ENCODE measurements at regions not wholly inside any gene's neighbourhood (a gene's known extent, or its start where the extent isn't known, plus 50 kb on each side); places are given as distances from the start of the nearest gene placed in this dataset.

DNA sequence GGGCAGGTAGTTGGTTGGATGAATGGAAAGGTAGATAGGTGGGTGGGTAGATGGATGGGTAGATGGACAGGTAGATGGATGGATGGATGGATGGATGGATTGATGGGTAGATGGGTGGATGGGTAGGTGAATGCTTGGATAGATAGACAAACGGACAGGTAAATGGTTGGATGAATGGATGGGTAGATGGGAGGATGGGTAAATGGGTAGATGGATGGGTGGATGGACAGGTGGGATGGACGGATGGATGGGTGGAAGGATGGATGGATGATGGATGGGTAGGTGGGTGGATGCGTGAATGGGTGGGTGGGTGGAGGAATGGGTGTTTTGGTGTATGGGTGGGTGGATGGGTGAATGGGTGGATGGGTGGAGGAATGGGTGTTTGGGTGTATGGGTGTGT lies 50.1 kb upstream of the ASAP2 start:
- no peak for DNase-seq

DNA sequence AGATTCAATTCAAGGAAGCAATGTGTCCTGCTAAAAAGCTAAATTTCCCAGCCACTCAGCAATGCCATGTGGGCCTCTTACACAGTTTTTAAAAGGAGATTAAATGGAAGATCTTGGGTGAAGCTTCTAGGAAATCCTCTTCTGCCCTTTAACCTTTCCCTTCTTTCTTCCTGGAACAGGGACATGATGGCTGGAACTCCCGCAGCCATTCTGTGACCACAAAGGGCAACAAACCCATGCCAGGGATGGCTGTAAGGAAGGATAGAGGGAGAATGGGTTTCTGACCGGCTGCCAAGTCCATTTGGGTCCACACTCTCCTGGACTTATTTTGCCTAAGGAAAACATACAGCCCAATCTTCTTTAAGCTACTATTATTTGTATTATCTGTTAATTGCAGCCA lies 52.6 kb upstream of the ASAP2 start:
- no peak for DNase-seq

DNA sequence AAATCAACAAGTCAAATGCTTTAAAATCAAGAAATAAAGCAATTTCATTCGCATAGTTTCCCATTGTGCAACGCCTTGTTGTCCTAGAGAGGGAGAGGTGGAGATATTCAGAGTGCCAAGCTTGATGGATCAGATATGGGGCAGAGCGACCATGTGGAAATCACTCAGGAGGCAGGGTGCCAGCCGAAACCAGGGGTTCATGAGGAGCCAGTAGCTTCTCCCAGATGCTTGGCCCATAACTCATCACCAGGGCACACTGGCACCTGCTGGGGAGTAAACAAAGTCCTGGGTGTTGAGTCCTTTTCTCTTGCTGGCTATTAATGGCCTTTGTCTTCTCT lies 53.0 kb upstream of the ASAP2 start:
- no peak for DNase-seq

DNA sequence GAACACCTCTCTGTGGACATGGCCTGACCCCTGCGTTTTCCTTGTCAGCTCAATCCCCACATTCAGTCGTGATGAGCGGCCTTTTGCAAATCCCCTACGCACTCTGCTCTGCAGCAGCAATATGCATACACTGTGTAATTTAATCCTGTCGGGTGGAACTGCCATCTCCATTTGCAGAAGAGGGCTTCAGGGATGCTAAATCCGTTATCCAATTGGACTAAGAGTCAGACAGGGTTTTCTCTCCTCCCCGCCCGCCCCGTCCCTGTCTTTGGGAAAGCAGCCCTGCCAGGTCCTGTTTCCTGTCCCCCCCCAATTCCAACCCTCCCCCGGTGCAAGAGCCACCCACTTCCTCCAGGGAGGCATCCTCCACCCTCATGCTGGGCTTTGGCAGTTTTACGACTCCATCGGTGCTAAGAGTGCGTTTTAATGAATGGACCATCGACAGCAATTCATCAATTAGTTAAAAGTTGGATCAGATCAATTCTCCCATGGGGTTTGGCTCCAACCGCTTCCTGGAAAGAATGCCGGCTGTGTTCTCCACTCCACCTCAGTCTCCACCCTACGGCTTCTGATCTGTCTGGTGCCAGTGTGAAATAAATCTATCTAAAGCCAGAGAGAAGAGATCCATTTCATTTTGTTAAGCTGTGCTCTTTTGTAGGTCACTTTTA lies 53.5 kb upstream of the ASAP2 start:
- peak; percentile 22 for DNase-seq

DNA sequence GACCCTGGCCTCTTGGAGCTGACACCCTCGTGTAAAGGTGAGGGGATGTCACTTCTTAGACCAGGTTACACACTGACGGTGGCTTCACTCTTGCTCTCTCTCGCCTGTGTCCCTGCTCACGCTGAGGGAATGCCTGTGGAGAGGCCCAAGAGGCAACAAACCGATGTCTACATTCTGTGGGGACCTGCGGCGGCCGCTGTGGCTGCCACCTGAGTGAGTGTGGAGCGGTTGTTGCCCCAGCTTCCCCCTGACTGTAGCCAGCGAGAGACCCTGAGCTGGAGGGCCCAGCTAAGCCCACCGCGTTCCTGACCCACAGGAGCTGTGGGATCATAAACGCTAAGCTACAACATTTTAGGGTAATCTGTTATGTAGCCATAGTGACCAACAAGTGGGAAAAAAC lies 55.7 kb upstream of the ASAP2 start:
- DNase-seq = no peak

DNA sequence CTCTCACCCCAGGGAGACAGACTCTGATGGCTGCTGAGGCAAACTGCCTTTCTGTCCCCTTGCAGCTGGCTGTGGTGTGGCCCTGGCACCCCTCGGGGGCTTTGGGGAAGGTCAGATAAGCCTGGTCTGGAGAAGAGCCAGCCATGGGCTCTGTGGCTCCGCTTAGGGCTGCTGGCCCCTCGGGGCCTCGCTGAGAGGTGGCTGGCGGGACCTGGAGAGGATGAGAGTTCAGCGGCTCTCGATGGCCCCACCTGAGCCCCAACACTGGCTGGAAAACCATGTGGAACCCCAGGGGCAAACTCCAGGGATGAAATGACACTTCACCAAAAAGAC lies 56.1 kb upstream of the ASAP2 start:
- no peak for DNase-seq

DNA sequence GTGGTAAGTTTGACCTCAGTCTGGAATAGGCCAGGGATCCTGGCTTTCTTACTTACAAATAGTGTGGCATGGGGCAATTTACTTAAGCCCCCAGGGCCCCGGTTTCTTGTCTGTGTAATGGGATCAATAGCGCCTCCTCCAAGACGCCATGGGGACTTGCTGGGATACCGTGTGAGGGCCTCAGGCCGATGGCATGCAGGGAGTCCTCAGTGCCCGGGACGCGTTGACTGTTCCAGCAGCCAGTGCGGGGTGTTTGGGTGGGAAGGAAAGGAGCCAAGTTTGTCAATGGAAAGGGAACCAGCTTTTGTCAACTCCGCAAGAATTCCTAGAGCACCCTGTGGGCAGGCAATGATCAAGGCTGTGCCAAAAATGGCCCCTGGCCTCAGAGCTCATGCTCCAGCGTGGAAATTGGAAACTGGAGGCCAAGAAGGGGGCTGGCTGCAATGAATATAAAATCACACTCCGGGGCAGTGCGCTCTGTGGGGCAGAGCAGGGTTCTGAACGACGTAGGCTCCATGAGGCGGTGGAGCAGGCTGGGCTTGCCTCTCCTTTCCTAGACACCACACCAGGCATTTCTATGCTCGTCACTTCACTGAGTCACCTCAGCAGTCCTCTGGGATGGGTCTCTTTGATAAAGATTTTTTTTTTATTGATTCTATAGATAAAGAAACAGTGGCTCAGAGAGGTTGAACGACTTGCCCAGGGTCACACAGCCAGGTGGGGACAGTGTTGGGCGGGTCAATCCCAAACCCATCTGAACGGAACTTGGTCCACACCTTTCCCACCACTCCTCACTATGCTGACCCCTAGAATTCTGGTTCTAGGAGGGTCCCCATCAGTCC lies 56.7 kb upstream of the ASAP2 start:
- no peak for DNase-seq

DNA sequence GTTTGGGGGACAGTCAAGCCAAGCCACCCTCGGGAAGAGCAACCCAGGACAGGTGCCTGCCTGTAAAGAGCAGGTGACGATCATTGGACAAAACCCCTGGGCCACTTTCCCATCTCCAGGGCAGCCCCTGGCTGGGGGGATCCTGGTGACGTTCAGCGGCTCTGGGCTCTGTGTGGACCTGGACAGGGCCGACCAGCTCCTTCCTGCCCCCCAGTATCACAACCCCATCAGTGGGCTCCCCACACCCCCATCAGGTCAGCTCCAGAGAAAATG lies 57.3 kb upstream of the ASAP2 start:
- DNase-seq = no peak

DNA sequence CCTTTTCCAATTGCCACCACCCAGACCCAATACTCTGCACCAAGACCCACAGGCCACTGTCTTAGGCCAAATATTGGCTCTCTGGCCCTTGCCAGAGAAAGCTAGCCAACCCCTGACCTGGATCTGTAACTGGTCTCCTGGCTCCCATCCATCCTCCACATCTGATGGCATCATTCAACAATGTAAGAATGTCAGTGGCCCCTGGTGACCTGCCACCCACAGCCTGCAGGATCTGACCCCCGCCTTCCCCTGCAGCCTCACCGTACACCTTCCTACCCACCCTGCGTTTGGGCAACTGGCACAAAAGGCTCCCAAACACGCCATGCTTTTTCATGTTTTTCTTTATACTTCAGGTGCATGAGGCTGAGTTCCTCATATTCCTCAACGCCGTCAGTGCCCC lies 60.0 kb upstream of the ASAP2 start:
- DNase-seq = no peak

DNA sequence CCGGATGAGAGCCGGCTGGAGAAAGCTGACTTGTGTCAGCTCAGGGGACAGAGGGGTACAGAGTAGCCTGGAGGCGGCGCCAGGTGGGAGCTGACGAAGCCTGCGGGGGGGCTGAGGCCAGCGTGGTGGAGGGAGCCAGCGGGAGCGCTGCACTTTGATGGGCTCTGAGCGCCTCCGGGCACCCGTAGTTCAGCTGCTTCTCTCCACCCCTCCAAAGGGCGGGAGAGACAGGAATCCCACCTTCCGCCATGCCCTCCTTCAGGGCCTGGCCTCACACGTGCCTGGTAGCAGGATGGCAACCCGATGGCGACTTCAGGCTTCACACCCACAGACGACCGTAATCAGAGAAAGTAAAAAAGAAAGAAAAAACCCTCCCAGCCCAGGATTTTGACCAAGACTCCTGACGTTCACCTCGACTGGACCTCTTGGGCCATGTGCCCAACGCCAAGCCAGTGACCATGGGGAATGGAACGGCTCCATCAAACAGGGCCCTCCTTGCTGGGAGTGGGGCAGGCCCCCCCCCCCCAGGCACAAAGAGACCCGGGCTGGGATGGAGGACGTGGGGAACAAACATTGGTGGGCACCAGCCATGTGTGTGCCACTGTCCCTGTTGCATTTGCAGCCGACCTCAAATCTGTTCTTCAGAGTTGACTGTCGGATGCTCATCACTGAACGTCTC lies 60.7 kb upstream of the ASAP2 start:
- no peak for DNase-seq

DNA sequence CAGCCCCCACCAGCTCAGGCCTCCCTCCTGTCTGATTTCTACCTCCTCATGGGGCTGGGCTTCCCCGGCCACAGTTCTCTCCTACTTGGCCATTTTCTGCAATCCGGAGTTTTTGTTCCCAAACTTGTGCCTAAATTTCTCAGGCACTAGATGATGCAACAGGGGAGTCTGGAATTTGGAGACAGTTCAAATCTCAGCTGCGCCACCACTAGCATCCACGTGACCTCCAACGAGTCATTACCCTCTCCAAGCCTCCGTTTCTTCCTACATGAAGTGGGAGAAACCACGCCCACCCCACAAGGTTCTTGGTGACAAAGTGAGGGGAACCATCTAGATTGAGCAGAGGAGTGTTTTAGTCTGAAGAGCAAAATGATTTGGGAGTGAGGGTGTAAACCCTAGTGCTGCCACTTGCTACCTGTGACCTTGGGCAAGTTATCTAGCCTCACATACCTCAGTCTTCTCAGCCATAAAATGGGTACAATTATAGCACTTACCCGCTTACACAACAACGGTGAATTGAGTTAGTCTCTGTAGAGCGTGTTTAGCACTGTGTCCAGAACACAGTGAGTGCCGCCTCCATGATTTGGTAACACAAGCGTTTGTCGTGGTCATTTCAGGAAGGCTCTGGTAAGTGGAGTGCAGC lies 61.4 kb upstream of the ASAP2 start:
- no peak for DNase-seq

DNA sequence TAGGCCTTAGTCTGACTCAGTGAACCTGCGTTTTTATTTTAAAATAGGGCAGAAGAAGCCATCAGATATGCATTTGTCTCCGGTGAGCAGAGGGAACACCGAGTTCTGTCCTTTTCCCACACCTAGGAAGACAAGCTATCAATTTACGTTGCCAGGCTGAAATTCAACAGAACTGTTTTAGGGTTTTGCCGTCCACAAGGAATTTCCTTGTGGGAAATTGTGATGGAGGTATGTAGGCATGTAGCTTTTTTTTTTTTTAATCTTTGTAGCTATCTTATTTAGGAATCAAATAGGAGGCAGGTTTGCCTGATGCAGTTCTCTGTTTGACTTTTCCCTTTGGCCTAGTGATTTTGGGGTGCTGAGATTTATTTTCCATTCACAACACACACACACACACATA lies 62.0 kb upstream of the ASAP2 start:
- no peak for DNase-seq

DNA sequence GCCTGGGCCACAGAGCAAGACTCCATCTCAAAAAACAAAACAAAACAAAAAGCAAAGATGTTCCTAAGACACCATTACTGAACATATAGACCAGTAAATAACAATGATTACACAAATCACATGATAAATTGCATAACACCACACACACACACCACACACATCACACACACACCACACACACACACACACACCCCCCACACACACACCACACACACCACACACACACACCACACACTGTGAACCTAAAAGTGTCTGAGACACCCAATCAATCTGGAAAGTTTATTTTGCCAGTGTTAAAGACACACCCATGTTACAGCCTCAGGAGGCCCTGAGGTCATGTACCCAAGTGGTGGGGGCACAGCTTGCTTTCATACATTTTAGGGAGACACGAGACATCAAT lies 62.6 kb upstream of the ASAP2 start:
- no peak for DNase-seq

DNA sequence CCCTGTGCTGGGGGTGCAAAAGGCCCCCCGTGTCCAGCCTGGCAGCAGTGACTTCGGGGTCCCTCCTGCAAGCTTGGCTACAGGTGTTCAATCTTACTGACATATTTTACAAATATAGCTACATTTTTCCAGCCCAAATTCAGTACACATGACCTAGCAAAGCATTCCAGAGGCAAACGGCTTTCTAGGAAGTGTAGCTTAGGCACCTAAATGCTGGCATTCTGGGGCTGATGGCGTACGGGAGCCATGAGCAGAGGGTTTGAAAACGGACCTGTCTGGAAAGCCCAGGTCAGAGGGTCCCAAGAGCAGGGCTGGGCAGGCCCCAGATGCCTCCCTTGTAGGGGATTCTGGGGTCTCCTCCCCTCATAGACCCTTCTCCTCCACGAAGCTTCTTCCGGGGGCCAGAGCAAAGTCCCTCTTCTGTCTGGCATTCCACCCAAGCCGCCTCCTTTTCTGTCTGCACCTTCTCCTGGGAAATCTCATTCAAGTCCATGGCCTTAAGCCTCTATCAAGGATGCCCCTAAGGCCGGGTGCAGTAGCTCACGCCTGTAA lies 63.3 kb upstream of the ASAP2 start:
- no peak for DNase-seq

DNA sequence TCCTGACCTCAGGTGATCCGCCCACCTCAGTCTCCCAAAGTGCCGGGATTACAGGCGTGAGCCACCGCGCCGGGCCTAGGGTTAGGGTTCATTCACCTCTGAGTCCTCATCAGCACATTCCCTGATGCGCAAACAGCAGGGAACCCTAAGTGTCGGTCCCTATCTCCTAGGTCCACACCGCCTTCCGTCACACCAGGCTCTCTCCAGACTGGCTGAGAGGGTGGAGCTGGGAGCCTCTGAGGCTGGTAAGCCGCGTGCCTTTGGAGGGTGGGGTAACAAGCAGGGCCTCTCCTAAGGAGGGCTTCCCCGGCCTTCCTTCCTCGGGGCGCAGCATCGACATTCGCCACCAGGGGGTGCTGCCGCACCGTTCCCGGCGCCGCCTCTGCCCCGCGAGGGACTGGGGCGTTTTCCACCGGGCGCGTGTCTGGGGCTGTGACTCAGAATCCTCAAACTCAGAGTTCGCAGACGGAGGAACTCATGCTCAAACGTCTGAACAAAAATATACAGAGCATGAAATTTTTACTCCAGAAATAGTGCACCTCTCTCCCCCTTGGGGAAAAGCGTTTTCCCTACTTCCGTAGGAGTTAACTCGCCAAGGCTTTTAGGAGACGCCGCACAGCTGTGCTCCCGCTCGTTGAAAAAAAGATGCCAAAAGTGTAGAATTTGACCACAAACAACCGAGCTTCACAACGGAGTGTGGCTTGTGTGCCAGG lies 63.9 kb upstream of the ASAP2 start:
- DNase-seq = peak; percentile 83

DNA sequence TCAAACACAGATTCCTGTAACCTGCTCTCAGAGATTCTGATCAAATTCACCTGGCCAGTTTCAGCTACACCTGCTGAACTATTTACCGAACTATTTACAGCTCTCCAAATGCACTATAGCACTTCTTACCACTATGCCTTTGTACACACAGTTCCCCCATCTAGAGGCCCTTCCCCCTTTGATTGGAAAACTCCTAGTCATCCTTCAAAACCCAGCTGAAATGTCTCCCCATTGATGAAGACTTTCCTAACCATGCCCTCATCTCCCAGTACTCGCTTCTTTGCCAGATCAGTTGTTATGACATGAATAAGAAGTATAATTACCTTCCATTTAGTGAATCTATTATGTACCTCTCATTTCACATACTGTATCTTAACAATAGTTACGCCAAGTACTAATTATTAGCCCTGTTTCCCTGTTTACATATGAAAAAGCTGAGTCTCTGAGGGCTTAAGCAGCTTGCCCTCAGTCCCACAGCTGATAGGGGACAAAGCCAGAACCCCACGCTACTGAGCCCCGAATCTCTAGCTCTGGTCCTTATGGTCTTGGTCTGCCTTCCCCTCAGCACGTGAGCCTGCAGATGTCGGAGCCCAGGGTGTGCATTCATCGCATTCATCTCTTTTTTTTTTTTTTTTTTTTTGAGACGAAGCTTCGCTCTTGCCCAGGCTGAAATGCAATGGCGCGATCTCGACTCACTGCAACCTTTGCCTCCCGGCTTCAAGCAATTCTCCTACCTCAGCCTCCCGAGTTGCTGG lies 64.7 kb upstream of the ASAP2 start:
- DNase-seq = no peak

DNA sequence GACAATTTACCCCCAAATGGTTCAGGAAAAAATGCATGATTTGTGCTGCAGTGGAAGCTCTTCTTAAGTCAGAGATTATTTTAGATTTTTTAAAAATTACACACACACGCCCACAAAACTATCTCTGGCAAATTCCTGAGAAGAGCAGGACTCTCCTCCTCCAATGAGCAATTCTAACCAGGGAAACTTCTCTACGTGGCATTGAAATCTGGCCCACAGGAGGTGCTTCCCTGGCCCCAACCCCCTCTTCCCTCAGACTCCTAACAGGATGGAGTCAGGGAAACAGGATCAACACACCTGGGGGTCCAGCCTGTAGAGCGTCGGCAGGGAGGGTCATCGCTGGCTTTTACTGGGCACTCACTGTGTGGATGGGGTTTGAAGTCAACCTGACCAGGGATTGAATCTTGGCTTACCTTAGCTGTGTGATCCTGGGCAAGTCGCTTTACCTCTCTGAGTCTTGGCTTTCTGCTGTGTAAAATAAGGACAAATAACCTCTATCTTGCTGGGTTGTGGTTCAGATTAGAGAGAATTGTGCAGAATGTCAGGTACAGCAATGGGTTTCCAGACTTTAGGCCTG lies 65.4 kb upstream of the ASAP2 start:
- no peak for DNase-seq

DNA sequence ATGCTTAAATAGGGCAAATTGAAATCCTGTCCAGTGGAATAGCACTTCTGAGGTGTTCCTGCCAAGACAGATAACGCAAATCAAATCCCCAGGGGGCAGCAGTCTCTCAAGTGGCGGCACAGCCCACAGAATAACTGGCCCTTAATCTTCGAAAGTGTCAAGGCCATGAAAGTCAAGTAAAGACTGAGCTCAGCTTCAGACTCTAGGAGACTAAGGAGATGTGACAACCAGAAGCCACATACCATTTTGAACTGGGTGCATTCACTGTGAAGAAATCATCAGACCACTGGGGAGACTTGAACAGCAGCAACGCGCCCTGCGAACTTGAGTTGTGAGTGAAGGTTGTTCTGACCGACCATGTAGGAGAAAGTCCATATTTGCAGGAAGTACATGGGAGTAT lies 66.0 kb upstream of the ASAP2 start:
- no peak for DNase-seq

DNA sequence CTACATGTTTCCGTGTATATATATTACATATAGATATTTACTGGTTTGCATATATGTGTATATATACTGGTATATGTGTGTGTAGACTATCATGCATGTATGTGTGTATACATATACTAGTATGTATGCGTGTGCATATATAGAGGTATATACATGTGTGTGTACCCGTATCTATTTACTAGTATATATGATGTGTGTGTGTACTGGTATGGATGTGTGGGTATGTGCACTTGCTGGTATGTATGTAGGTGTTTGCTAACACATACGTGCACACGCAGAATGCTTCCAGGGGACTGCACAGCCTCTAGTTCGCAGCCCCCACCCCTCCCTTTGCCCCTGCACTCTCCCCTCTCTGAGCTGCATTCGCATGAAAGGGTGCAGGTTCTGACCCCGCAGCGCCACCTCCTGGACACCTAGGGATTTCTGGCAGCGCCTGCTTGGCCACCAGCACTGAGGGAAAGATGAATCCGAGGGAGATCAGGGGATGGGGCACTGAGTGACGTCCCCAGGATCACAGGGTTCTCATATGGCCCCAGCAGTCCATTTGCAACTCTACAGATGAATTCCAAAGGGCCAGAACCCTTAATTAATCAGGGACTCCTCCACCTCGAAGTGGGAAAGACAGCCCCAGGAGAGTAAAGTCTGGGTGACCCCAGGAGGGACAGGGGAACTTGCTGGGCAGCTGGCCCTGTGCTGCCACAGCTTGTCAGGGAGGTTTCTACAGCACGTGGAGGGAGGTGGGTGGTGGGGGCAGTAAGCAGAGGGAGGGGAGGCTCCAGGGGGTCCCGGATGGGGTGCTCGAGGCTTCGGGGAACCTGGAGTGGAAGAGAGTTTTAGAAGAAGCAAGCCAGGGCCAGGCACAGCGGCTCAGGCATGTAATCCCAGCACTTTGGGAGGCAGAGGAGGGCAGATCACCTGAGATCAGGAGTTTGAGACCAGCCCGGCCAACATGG lies 66.8 kb upstream of the ASAP2 start:
- DNase-seq = peak; percentile 82

DNA sequence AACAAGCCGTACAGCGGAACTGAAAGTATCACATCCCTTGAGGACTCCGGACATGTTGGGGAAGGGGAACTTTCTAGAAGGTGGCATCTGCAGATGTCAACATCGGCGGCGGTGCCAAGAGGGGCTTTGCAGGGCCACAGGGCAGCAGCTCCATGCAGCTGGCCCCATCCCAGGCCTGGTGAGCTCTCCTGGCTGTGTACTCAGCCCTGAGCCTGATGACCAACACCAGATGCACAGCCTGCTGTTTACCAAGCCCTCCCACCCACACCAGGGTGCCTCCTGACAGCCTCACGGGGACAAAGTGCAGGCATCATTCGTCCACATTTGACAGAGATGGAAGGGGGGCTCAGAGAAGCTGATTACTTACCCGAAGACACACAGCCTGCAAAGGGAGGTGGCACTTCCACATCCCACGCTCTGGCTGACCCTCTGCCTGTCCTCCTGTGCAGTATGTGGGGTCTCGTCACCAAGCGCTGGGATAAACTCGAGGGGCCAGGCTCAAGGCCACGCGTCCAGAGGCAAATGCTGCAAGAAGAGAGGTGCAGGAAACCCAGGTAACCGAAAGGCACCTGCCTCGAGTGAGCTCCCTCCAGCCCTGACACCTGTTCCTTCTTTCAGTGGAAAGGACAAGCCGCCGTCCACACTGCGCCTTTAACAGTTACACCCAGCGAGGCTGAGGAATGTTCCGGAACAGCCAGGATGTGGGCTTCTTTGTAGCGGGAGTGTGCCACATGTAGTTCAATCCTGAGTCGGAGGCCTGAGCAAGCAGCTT lies 69.0 kb upstream of the ASAP2 start:
- no peak for DNase-seq
